NCI-H2227 (cell line): ENCODE measurements at regions not wholly inside any gene's neighbourhood (a gene's known extent, or its start where the extent isn't known, plus 50 kb on each side); places are given as distances from the start of the nearest gene placed in this dataset.
"Not testable (repeated sequence)": the region's sequence is repeated elsewhere in the genome, so short reads cannot be mapped to it uniquely, and the experiment has no call there.

Source experiments
- DNase-seq: peaks from one replicate; lab custom pipeline; 2025; ENCODE audit not compliant: unreplicated experiment; lab: John Stamatoyannopoulos, UW

GRCh38 chr10:60479305-60480020 is 89.8 kb upstream of the ANK3 start:
- no peak for DNase-seq

GRCh38 chr10:60476451-60476850 is 86.8 kb upstream of the ANK3 start:
- no peak for DNase-seq

- no peak for DNase-seq
Measured at GRCh38 chr10:60473557-60473956, 83.9 kb upstream of the ANK3 start.

DNA sequence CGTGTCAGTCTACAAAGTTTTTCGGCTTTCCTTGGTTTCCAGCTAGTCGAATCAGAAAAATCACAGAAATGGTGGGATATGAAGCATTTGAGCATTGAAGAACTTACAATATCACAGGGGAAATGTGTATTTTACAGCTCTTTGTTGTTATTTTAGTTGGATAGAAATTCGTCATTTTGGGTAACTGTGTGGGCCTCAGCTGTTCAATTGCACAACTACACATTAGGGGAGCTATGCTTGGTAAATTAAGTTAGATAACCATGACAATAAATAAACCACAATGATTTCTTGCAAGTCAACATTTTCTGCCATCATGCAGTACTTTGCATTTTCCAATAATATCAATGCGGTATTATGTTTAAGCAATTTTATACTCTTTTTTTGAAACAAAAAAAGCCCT is 80.4 kb upstream of the ANK3 start:
- no peak for DNase-seq

- not testable (repeated sequence) for DNase-seq
Measured at GRCh38 chr10:60469147-60469546, 79.5 kb upstream of the ANK3 start.

DNA sequence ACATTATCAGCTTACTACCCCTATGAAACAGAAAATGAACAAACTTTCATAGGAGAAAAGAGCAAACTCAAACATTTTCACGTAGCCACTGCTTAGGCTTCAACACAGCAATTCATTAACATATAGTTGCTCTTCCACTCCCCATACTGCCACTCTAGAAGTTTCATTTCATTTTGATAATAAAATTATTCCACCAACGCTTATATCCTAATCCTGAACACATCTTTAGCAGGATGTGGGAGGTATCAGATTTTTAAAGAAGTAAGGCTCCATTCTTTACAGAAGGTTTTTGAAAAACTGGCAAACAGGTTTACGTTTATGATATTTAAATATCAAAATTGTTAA is 77.5 kb upstream of the ANK3 start:
- no peak for DNase-seq

DNA sequence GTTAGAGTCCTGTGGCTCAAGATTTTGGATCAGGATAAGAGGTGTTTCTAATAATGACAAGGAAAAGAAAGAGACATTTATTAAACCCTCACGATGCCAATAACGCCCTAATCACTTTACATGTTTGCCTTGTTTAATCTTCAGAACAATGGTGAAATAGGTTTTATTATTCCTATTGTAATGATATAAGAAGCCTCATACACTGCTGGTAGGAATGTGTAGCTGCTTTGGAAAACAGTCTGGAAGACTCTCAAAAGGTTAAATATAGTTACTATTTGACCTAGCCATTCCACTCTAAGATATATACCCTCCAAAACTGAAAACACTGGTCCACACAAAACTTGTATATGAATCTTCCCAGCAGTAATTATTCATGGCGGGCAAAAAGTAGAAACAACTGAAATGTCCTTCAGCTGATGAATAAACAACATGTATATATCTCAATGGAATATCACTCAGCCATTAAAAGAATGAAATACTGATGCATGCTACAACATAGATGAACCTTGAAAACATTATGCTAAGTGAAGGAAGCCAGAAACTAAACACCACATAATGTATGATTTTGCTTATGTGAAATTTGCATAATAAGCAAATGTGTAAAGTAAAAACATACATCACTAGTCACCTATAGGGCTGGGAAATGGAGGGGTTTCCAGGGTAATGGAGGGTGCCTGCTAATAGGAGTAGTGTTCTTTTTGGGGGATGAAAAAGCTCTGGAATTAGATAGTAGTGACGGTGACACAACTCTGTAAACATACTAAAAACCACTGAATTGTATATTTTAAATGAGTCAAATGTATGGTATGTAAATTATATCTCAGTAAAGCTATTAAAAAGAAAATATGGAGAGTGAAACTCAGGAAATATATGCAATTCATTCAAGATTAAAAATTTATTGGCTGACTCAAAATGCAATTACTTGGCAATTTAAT is 76.9 kb upstream of the ANK3 start:
- no peak for DNase-seq

GRCh38 chr10:60465801-60466200 is 76.1 kb upstream of the ANK3 start:
- DNase-seq = no peak

DNA sequence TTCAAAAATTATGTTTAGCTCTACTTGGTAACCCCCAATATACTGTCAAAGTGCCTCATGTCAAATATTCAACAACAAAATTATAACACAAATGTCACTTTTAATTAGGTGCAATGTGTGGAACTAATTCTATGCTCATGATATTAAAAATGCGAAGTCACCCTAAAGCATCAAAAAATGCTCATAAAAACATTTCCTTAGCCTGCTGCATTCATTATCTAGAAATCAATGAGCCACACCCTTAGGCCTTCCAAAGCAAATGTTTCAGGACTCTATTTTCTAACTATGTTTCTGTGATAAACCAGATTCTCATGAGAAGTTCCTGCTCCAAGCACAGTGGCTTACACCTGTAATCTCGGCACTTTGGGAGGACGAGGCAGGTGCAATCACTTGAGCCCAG is 75.0 kb upstream of the ANK3 start:
- DNase-seq = no peak

GRCh38 chr10:60463746-60464145 is 74.1 kb upstream of the ANK3 start:
- DNase-seq = no peak

GRCh38 chr10:60461688-60462087 is 72.0 kb upstream of the ANK3 start:
- DNase-seq = no peak

DNA sequence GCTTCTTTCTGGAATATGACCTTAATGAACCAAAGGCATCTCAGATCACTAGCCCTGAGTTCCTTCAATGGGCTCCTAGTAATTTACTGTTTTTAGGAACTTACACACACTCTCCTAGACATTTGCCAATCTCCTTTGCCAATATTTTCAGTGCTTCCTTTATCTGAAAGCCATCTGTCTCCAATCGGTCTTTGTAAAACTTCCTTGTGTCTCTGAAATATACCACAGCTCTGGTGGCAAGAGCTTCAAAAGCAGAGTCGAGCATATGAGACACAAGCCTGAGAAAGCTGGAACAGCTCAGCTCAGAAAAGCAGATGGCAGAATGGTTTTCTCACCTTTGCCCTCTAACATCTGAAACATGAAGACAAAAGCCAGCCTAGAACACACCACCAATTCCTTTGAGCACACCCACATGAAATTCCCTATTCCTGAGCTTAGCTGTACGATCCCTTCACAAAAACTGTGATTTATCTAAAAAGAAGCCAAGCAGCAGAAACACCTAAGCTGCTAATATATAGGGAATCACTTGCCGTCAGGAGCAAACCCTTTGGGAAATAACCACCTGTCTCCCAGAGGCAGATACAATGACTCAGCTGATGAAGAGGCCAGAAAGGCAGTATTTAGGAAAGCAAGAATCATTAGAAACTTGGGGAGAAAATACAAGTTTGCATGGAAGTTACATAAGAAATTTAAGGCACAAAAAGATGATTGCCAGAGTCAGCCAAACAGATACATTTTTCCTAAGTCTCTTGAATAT is 70.2 kb upstream of the ANK3 start:
- DNase-seq = no peak

DNA sequence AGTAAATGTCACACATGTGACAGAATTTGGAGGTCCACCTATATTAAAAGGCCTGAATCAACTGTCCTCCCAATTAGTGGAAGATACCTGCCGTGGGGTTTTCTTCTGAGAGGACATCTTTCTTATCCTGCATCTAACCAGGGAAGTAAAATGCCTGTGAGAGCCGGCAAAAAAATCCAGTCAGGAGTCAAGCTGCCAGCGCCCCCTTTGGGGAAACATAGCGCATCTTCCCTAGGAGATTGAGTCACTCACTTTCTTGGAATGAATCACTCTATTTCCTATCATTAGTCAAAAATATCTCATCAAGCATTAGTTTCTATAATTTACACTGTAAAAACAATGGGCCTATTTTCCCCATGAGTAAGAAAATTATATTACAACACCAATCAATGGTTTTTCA is 66.4 kb upstream of the ANK3 start:
- no peak for DNase-seq

GRCh38 chr10:60454336-60454735 is 64.7 kb upstream of the ANK3 start:
- no peak for DNase-seq

GRCh38 chr10:60453036-60453435 is 63.4 kb upstream of the ANK3 start:
- no peak for DNase-seq

- DNase-seq = no peak
Measured at GRCh38 chr10:60450291-60450690, 60.6 kb upstream of the ANK3 start.

DNA sequence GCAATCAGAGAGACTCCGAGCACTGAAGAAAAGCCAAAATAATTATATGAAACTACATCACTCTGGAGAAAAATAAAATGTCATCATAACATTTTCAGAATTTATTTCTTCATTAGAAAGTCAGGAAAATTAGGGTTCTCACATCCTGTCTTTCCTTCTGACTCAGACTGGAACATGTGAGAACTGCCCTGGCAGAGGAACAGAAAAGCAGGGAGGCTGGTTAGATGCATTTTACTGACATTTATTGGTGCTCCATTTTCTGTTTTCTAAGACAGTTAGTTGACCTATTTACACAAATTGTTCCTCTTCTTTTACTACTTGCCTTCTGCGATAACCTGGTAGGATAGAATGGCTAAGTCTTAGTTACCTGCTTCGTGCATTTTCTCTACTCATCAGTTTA is 58.6 kb upstream of the ANK3 start:
- no peak for DNase-seq

GRCh38 chr10:60446851-60447250 is 57.2 kb upstream of the ANK3 start:
- DNase-seq = no peak

GRCh38 chr10:60446070-60446833 is 56.6 kb upstream of the ANK3 start:
- DNase-seq = no peak

GRCh38 chr10:60444494-60445064 is 54.9 kb upstream of the ANK3 start:
- DNase-seq = peak; percentile 14

DNA sequence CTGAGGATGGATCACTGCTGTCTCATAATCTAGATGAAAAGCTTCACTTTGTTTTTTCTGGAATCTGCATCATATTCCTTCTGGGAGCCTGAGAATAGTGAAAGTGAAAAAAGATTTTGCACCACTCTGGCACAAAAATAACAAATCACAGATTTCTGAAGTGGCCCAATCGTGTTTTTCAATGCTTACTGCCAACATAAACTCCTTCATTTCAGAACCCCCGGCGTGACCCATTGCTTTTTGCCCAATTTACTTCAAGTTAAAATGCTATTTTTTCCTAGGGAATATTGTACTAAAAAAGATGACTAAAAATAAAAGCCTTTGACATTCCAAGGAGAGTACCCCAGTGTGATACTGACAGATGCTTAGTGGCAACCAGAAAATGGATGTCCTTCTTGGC is 53.7 kb upstream of the ANK3 start:
- no peak for DNase-seq
